ENCODE measurements at regions not wholly inside any gene's neighbourhood (a gene's known extent, or its start where the extent isn't known, plus 50 kb on each side); places are given as distances from the start of the nearest gene placed in this dataset.

DNA sequence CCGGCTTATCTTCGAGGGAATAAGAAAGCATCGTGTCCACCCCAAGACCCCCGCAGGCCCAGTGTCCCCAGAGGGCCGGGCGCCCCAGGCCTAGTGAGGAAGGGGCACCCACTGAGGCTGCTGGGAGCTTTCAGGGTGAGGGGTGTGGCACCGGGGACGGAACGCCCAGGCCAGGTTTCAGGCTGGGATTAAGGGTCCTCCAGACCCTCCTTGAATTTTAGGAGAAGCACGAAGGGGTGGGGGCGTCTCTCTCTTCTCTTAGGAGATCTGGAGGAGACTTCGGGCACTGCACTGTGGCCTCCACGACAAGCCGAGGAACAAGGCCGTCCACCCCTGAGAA is 96.8 kb downstream of the PDGFA start:
- H3K4me2 ChIP-seq (ENCODE audit: control insufficient read depth, extremely low read depth, insufficient read depth, low read depth, low read length) = no peak overlapping the region
- no peak overlapping the region for H3K9ac ChIP-seq (ENCODE audit: control insufficient read depth, extremely low read depth, insufficient read depth, low read length)
- no peaks in the 10 kb centered on the region for H3K36me3 ChIP-seq (ENCODE audit: control insufficient read depth in 2 of 2, extremely low read depth in 1 of 2, insufficient read depth in 2 of 2, low read length in 2 of 2)
- H2AFZ ChIP-seq (ENCODE audit: control insufficient read depth, low read length) = no peak overlapping the region
- H3K4me1 ChIP-seq (ENCODE audit: control insufficient read depth, extremely low read depth, insufficient read depth, low read length) = peaks cover 4% of the 10 kb centered on the region
- H4K20me1 ChIP-seq (ENCODE audit: control insufficient read depth, extremely low read depth, insufficient read depth, low read length) = no peaks in the 10 kb centered on the region
- no peaks in the 10 kb centered on the region for H3K9me1 ChIP-seq (ENCODE audit: control insufficient read depth, extremely low read depth, insufficient read depth, low read length)
- no peak overlapping the region for H3K4me3 ChIP-seq (ENCODE audit: control insufficient read depth in 2 of 3, extremely low read depth in 1 of 3, insufficient read depth in 2 of 3, low read depth in 1 of 3, low read length in 3 of 3)
- dilution Hi-C loops (cut with MboI; ENCODE audit: extremely low pct_ligation_motif_present, low sequenced_read_pairs) = no loop called here
- H3K27me3 ChIP-seq (ENCODE audit: control insufficient read depth, extremely low read depth, insufficient read depth, low read length) = peaks cover 23% of the 10 kb centered on the region
- no peak overlapping the region for H3K27ac ChIP-seq (ENCODE audit: control insufficient read depth, insufficient read depth, low read length)
- H3K79me2 ChIP-seq (ENCODE audit: control insufficient read depth, insufficient read depth, low read length) = no peaks in the 10 kb centered on the region
- no peak for FAIRE-seq
- peaks cover 3% of the 10 kb centered on the region for H3K9me3 ChIP-seq (ENCODE audit: control insufficient read depth, low read depth, low read length)
- DNase-seq (ENCODE audit: low read depth, low spot score) = no peak
- TF ChIP-seq EZH2 (IDR thresholded peaks at IDR 0.05; ENCODE audit: low read length) (no peak), CTCF (optimal IDR thresholded peaks at IDR 0.05 in 1 of 3, IDR thresholded peaks at IDR 0.05 in 1 of 3, conservative IDR thresholded peaks at IDR 0.05 in 1 of 3; ENCODE audit: extremely low read depth in 1 of 3, insufficient read depth in 2 of 3, low read length in 3 of 3) (no peak)

- FAIRE-seq = no peak
- Histone ChIP-seq H3K9me1 (ENCODE audit: control insufficient read depth, extremely low read depth, insufficient read depth, low read length) (no peaks in the 10 kb centered on the region), H4K20me1 (ENCODE audit: control insufficient read depth, extremely low read depth, insufficient read depth, low read length) (no peaks in the 10 kb centered on the region), H3K79me2 (ENCODE audit: control insufficient read depth, insufficient read depth, low read length) (no peaks in the 10 kb centered on the region), H3K4me2 (ENCODE audit: control insufficient read depth, extremely low read depth, insufficient read depth, low read depth, low read length) (no peak overlapping the region), H3K36me3 (ENCODE audit: control insufficient read depth in 2 of 2, extremely low read depth in 1 of 2, insufficient read depth in 2 of 2, low read length in 2 of 2) (no peaks in the 10 kb centered on the region), H3K4me1 (ENCODE audit: control insufficient read depth, extremely low read depth, insufficient read depth, low read length) (peaks cover 4% of the 10 kb centered on the region), H3K9me3 (ENCODE audit: control insufficient read depth, low read depth, low read length) (no peaks in the 10 kb centered on the region), H3K9ac (ENCODE audit: control insufficient read depth, extremely low read depth, insufficient read depth, low read length) (no peak overlapping the region), H3K27me3 (ENCODE audit: control insufficient read depth, extremely low read depth, insufficient read depth, low read length) (peaks cover 23% of the 10 kb centered on the region), H3K27ac (ENCODE audit: control insufficient read depth, insufficient read depth, low read length) (no peak overlapping the region), H3K4me3 (ENCODE audit: control insufficient read depth in 2 of 3, extremely low read depth in 1 of 3, insufficient read depth in 2 of 3, low read depth in 1 of 3, low read length in 3 of 3) (no peak overlapping the region), H2AFZ (ENCODE audit: control insufficient read depth, low read length) (no peak overlapping the region)
- no peak for TF ChIP-seq EZH2 (IDR thresholded peaks at IDR 0.05; ENCODE audit: low read length)
- TF ChIP-seq CTCF (optimal IDR thresholded peaks at IDR 0.05 in 1 of 3, IDR thresholded peaks at IDR 0.05 in 1 of 3, conservative IDR thresholded peaks at IDR 0.05 in 1 of 3; ENCODE audit: extremely low read depth in 1 of 3, insufficient read depth in 2 of 3, low read length in 3 of 3) = no peak
- no peak for DNase-seq (ENCODE audit: low read depth, low spot score)
- dilution Hi-C loops (cut with MboI; ENCODE audit: extremely low pct_ligation_motif_present, low sequenced_read_pairs) = no loop called here
Observed at GRCh38 chr7:423312-424260, 96.1 kb downstream of the PDGFA start.

All from keratinocyte (primary cell).